ENCODE measurements at regions not wholly inside any gene's neighbourhood (a gene's known extent, or its start where the extent isn't known, plus 50 kb on each side); places are given as distances from the start of the nearest gene placed in this dataset.

DNA sequence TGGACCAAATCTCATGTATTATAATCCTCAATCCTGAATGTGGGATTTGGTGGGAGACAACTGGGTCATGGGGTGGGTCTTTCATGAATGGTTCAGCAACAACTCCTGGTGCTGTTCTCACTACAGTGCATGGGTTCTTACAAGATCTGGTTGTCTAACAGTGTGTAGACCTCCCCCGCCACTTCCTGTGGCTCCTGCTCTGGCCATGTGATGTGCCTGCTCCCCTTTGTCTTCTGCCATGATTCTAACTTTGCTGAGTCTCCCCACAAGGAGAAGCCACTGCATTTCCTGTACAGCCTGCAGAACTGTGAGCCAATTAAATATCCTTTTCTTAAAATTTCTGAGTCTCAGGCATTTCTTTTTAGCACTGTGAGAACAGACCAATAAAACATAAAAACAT lies 557.5 kb downstream of the GOLGA6L6 start:
- FAIRE-seq (no peak), DNase-seq (ENCODE audit: low read depth in 1 of 2, low spot score in 2 of 2) (no peak)
- WGBS, 2 experiments (ENCODE audit: extremely low coverage in 1 of 2, insufficient coverage in 1 of 2, insufficient read length in 1 of 2, insufficient replicate concordance in 2 of 2, low coverage in 1 of 2, low lambda C conversion rate in 2 of 2, missing lambda C conversion rate in 1 of 2): 63% methylated on average over 1 of the region's 1 CpG; no CpG with 5 or more reads in 1 of the 2 experiments
- TF ChIP-seq CBX8 (IDR thresholded peaks at IDR 0.05; ENCODE audit: borderline replicate concordance, low read depth, low read length): no peak
- no peak for TF ChIP-seq RAD21 (IDR thresholded peaks at IDR 0.05 in 1 of 2, conservative IDR thresholded peaks at IDR 0.05 in 1 of 2; ENCODE audit: low read depth in 2 of 2, low read length in 2 of 2)
- TF ChIP-seq SIRT6 (IDR thresholded peaks at IDR 0.05; ENCODE audit: low read length): no peak
- no peak for TF ChIP-seq YY1 (IDR thresholded peaks at IDR 0.05; ENCODE audit: low read depth, low read length)
- TF ChIP-seq BRCA1 (IDR thresholded peaks at IDR 0.05; ENCODE audit: low read depth, low read length): no peak
- TF ChIP-seq, protein P1, sequence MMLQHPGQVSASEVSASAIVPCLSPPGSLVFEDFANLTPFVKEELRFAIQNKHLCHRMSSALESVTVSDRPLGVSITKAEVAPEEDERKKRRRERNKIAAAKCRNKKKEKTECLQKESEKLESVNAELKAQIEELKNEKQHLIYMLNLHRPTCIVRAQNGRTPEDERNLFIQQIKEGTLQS (IDR thresholded peaks at IDR 0.05; ENCODE audit: insufficient read depth, low read depth, low read length): no peak
- no peak for TF ChIP-seq CEBPB (IDR thresholded peaks at IDR 0.05; ENCODE audit: low read depth, low read length)
- TF ChIP-seq, protein P2, sequence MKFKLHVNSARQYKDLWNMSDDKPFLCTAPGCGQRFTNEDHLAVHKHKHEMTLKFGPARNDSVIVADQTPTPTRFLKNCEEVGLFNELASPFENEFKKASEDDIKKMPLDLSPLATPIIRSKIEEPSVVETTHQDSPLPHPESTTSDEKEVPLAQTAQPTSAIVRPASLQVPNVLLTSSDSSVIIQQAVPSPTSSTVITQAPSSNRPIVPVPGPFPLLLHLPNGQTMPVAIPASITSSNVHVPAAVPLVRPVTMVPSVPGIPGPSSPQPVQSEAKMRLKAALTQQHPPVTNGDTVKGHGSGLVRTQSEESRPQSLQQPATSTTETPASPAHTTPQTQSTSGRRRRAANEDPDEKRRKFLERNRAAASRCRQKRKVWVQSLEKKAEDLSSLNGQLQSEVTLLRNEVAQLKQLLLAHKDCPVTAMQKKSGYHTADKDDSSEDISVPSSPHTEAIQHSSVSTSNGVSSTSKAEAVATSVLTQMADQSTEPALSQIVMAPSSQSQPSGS (IDR thresholded peaks at IDR 0.05; ENCODE audit: low read length): no peak
- Histone ChIP-seq H3K4me1 (replicated peaks in 1 of 4; ENCODE audit: control insufficient read depth in 3 of 4, insufficient read depth in 4 of 4, low read length in 3 of 4) (no peaks in the 10 kb centered on the region), H4K8ac (ENCODE audit: extremely low read depth, insufficient read depth, low read length) (no peak overlapping the region), H3K4me3 (ENCODE audit: extremely low read depth in 1 of 4, insufficient read depth in 2 of 4, low read depth in 3 of 4, low read length in 4 of 4) (no peak overlapping the region), H3K79me1 (ENCODE audit: low read depth, low read length) (no peaks in the 10 kb centered on the region), H3K4ac (replicated peaks; ENCODE audit: insufficient read length, low read depth, low read length) (no peak overlapping the region), H3K23me2 (ENCODE audit: low read depth, low read length) (no peaks in the 10 kb centered on the region), H3K4me2 (ENCODE audit: insufficient read depth in 1 of 2, low read depth in 2 of 2, low read length in 2 of 2) (no peak overlapping the region), H2AK5ac (ENCODE audit: low read depth, low read length) (no peak overlapping the region), H2BK120ac (replicated peaks; ENCODE audit: low read depth, low read length) (no peak overlapping the region), H3K56ac (replicated peaks; ENCODE audit: insufficient read length, low read depth, low read length) (no peak overlapping the region), H2AFZ (ENCODE audit: low read length) (no peak overlapping the region), H3K9ac (replicated peaks in 1 of 4; ENCODE audit: extremely low read depth in 1 of 4, low read depth in 3 of 4, low read length in 3 of 4) (no peak overlapping the region), H3K27ac (ENCODE audit: low read depth, low read length) (no peak overlapping the region), H3K79me2 (ENCODE audit: control insufficient read depth in 1 of 2, insufficient read depth in 2 of 2, low read length in 2 of 2) (no peaks in the 10 kb centered on the region), H3K14ac (ENCODE audit: insufficient read length) (no peak overlapping the region), H3K27me3 (replicated peaks in 1 of 4; ENCODE audit: control insufficient read depth in 3 of 4, extremely low read depth in 1 of 4, insufficient read depth in 3 of 4, low read length in 3 of 4) (no peaks in the 10 kb centered on the region), H3K23ac (ENCODE audit: insufficient read length) (no peak overlapping the region), H4K5ac (ENCODE audit: insufficient read length, low read depth, low read length) (no peak overlapping the region), H3K9me3 (ENCODE audit: insufficient read depth in 2 of 2, low read depth in 1 of 2, low read length in 1 of 2) (peaks cover 60 to 64% of the 10 kb centered on the region in 2 experiments), H2BK12ac (ENCODE audit: low read depth, low read length) (no peak overlapping the region), H3K36me3 (ENCODE audit: control insufficient read depth in 2 of 4, insufficient read depth in 4 of 4, low read length in 3 of 4) (no peaks in the 10 kb centered on the region), H4K20me1 (replicated peaks in 1 of 2; ENCODE audit: control insufficient read depth in 1 of 2, insufficient read depth in 2 of 2, low read length in 2 of 2) (no peaks in the 10 kb centered on the region), H2BK20ac (ENCODE audit: low read length) (no peak overlapping the region), H2BK15ac (ENCODE audit: low read length) (no peak overlapping the region), H2BK5ac (ENCODE audit: low read depth, low read length) (no peak overlapping the region), H3K18ac (ENCODE audit: extremely low read depth, low read length) (no peak overlapping the region), H4K91ac (replicated peaks; ENCODE audit: insufficient read length, low read length) (no peak overlapping the region)
- CTCF ChIA-PET (ENCODE audit: partially characterized antibody): no interaction called here
- POLR2A ChIA-PET (ENCODE audit: partially characterized antibody): no interaction called here
